Endothelial cell of umbilical vein (primary cell): ENCODE measurements at regions not wholly inside any gene's neighbourhood (a gene's known extent, or its start where the extent isn't known, plus 50 kb on each side); places are given as distances from the start of the nearest gene placed in this dataset.

ENCODE experiments used
- BruUV-seq: library from RNA; stranded (reverse); fragments of 400-500 nt; replicated peaks from 2 replicates; lab custom pipeline; 2021; lab: Mats Ljungman, UMichigan
- CTCF ChIA-PET: fragments of 300-600, 350-600 bp; sonication (Branson Sonifier 250); formaldehyde crosslinking; loops from one replicate; lab custom pipeline; 2021; ENCODE audit warnings: antibody characterized with exemption, inconsistent platforms; lab: Charles Lee
- POLR2A ChIA-PET: fragments of 300-600, 350-600 bp; sonication (Branson Sonifier 250); formaldehyde crosslinking; loops from one replicate; lab custom pipeline; 2021; ENCODE audit warnings: antibody characterized with exemption, inconsistent platforms; lab: Charles Lee
- DNase-seq: peaks from one replicate; pipeline ENCODE4 v3.0.0-alpha.2; 2011; ENCODE audit warnings: low read depth, low spot score
- FAIRE-seq: peaks from 2 replicates; lab custom pipeline; 2011; peaks lifted over from hg19 to GRCh38; lab: Jason Lieb, UNC
- H2AFZ ChIP-seq: 2 replicates; pipeline ENCODE4 v1.6.0; 2012; ENCODE audit warnings: low read depth, low read length, control low read depth, inconsistent platforms
- H3K27ac ChIP-seq: 2 replicates; pipeline ENCODE4 v1.5.1; 2011; ENCODE audit warnings: low read depth, mild to moderate bottlenecking, control low read depth, low read length, moderate library complexity; ENCODE audit not compliant: insufficient read depth
- H3K27me3 ChIP-seq, 2 experiments: 2 replicates each; pipeline versions ENCODE4 v1.6.0 to v1.6.1; 2011; ENCODE audit warnings: low read length in 2 of 2, mixed read lengths in 1 of 2; ENCODE audit not compliant: control insufficient read depth in 2 of 2, insufficient read depth in 2 of 2
- H3K36me3 ChIP-seq, 2 experiments: 2 replicates in 1 of 2; 3 replicates in 1 of 2; pipeline ENCODE4 v1.5.1; 2011; ENCODE audit warnings: low read length in 2 of 2, mild to moderate bottlenecking in 1 of 2, moderate library complexity in 1 of 2; ENCODE audit not compliant: control insufficient read depth in 2 of 2, insufficient read depth in 2 of 2; ENCODE audit errors: extremely low read depth in 1 of 2
- H3K4me1 ChIP-seq: 3 replicates; pipeline ENCODE4 v1.5.1; 2011; ENCODE audit warnings: mild to moderate bottlenecking, low read length; ENCODE audit not compliant: control insufficient read depth, insufficient read depth; ENCODE audit errors: extremely low read depth
- H3K4me2 ChIP-seq: 2 replicates; pipeline ENCODE4 v1.6.1; 2011; ENCODE audit warnings: low read length, control low read depth, mixed read lengths; ENCODE audit not compliant: insufficient read depth
- H3K4me3 ChIP-seq, 3 experiments: fragments of 200-600 bp in 1 of 3; sonication (generic), shearing (Covaris generic) in 1 of 3; replicated peaks in 1 of 3; 2 replicates each; pipeline ENCODE4 v1.5.1; 2011 to 2016; ENCODE audit warnings: control low read depth in 3 of 3, low read length in 3 of 3, mild to moderate bottlenecking in 2 of 3, inconsistent platforms in 1 of 3, low read depth in 1 of 3, moderate library complexity in 1 of 3; ENCODE audit not compliant: insufficient read depth in 1 of 3
- H3K79me2 ChIP-seq: 2 replicates; pipeline ENCODE4 v1.6.0; 2012; ENCODE audit warnings: low read length, inconsistent platforms; ENCODE audit not compliant: control insufficient read depth, insufficient read depth
- H3K9ac ChIP-seq: replicated peaks from 2 replicates; pipeline ENCODE3; 2011; ENCODE audit warnings: low read length, control low read depth; ENCODE audit not compliant: insufficient read depth; ENCODE audit errors: extremely low read depth
- H3K9me1 ChIP-seq: replicated peaks from 3 replicates; pipeline ENCODE4 v1.6.0; 2011; ENCODE audit warnings: mild to moderate bottlenecking, low read length; ENCODE audit not compliant: control insufficient read depth, insufficient read depth; ENCODE audit errors: extremely low read depth
- H3K9me3 ChIP-seq: replicated peaks from 2 replicates; pipeline ENCODE4 v1.5.1; 2012; ENCODE audit warnings: low read length, inconsistent platforms; ENCODE audit not compliant: control insufficient read depth, insufficient read depth
- H4K20me1 ChIP-seq: replicated peaks from 2 replicates; pipeline ENCODE3; 2011; ENCODE audit warnings: mild to moderate bottlenecking, low read length; ENCODE audit not compliant: control insufficient read depth, insufficient read depth; ENCODE audit errors: extremely low read depth
- EZH2 ChIP-seq: IDR thresholded peaks from 2 replicates; pipeline ENCODE4 v1.6.1; 2012; ENCODE audit warnings: borderline replicate concordance, low read depth, mild to moderate bottlenecking, moderate library complexity, low read length, inconsistent platforms; ENCODE audit not compliant: severe bottlenecking
- GATA2 ChIP-seq: IDR thresholded peaks from 2 replicates; pipeline ENCODE4 v1.7.0; 2011; ENCODE audit warnings: low read depth, mild to moderate bottlenecking, moderate library complexity, mixed read lengths, low read length; ENCODE audit not compliant: insufficient read length, insufficient read depth
- MYC ChIP-seq: IDR thresholded peaks from one replicate; pipeline ENCODE4 v1.6.1; 2011; ENCODE audit warnings: mild to moderate bottlenecking, low read depth, low read length
- POLR2A ChIP-seq: IDR thresholded peaks from 2 replicates; pipeline ENCODE4 v1.6.1; 2012; ENCODE audit warnings: low read depth, mild to moderate bottlenecking, control low read depth, low read length
- POLR2AphosphoS5 ChIP-seq: IDR thresholded peaks from 2 replicates; pipeline ENCODE4 v1.6.1; 2012; ENCODE audit warnings: low read depth, mild to moderate bottlenecking, control low read depth, low read length, moderate library complexity; ENCODE audit not compliant: insufficient read depth
- dilution Hi-C: fragments of 300-500 bp; cut with MboI; formaldehyde crosslinking; loops from one replicate; pipeline ENCODE4 v1.15.0; 2019; ENCODE audit warnings: low sequenced_read_pairs; ENCODE audit not compliant: extremely low pct_ligation_motif_present
- intact Hi-C: fragments of 100-400 bp; cut with micrococcal nuclease; formaldehyde crosslinking; loops from one replicate; pipeline ENCODE4 v1.10.0; 2022
- TF ChIP-seq, protein P1 (sequence below), 2 donors: IDR thresholded peaks; 1 replicate in 1 of 2; 2 replicates in 1 of 2; pipeline ENCODE4 v1.5.1; 2011; ENCODE audit warnings: low read length in 2 of 2, mild to moderate bottlenecking in 2 of 2, moderate library complexity in 2 of 2, control low read depth in 1 of 2, inconsistent platforms in 1 of 2, low read depth in 1 of 2; ENCODE audit not compliant: insufficient read depth in 1 of 2; ENCODE audit errors: extremely low read depth in 1 of 2
- TF ChIP-seq, protein P2 (sequence below): IDR thresholded peaks from 2 replicates; pipeline ENCODE4 v1.6.1; 2011; ENCODE audit not compliant: insufficient read depth, insufficient read length

DNA sequence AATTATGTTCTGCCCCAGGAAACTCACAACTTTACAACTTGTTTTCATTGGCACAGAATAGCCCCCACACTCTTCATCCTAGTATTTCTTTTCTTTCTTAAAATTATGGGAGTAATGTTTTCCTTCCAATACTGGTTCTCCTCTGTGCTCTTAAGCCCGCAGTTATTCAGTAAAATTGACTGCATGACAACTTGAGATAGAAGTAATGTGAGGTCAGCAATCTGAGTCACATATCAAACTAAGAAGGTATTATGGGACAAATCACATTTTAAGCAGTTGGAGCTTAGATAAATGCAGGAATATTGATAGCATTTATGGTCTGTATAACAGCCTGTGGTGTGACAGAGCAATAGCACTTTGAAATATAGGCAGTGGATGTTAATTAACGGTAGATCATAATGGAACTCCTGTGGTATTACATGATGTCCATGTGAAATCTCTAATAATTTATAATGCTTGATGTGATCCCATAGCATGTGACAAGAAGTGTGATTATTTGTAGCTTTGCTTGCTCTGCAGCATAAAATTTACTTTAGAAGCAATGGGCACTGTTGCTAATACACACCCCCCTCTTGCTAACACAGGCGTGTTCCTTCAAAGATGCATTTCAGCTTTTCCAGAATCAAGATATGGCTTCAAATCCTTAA lies 351.4 kb upstream of the CDH20 start:
- POLR2A ChIA-PET: no interaction called here
- Histone ChIP-seq H3K9me3 (no peaks in the 10 kb centered on the region), H3K9ac (peak overlapping the region; percentile 27), H3K79me2 (no peaks in the 10 kb centered on the region), H2AFZ (peak overlapping the region; percentile 55), H4K20me1 (no peaks in the 10 kb centered on the region), H3K9me1 (no peaks in the 10 kb centered on the region), H3K27ac (peak overlapping the region; percentile 51), H3K36me3 (no peaks in the 10 kb centered on the region), H3K4me2 (peak overlapping the region; percentile 66), H3K4me3 (no peak overlapping the region), H3K4me1 (peaks cover 45% of the 10 kb centered on the region), H3K27me3 (no peaks in the 10 kb centered on the region)
- CTCF ChIA-PET: interaction anchor here (0.8 to 2.5 kb wide), 4 partner anchors 17 to 173 kb away, joined by 3 to 7 read pairs (median 4); no protein-coding TSS in a partner anchor
- BruUV-seq: no TSS peak
- TF ChIP-seq POLR2A: no peak
- TF ChIP-seq, protein P1, sequence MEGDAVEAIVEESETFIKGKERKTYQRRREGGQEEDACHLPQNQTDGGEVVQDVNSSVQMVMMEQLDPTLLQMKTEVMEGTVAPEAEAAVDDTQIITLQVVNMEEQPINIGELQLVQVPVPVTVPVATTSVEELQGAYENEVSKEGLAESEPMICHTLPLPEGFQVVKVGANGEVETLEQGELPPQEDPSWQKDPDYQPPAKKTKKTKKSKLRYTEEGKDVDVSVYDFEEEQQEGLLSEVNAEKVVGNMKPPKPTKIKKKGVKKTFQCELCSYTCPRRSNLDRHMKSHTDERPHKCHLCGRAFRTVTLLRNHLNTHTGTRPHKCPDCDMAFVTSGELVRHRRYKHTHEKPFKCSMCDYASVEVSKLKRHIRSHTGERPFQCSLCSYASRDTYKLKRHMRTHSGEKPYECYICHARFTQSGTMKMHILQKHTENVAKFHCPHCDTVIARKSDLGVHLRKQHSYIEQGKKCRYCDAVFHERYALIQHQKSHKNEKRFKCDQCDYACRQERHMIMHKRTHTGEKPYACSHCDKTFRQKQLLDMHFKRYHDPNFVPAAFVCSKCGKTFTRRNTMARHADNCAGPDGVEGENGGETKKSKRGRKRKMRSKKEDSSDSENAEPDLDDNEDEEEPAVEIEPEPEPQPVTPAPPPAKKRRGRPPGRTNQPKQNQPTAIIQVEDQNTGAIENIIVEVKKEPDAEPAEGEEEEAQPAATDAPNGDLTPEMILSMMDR (IDR thresholded peaks at IDR 0.05; ENCODE audit: extremely low read depth in 1 of 2, insufficient read depth in 1 of 2, low read depth in 1 of 2, low read length in 2 of 2): no peak
- TF ChIP-seq, protein P2, sequence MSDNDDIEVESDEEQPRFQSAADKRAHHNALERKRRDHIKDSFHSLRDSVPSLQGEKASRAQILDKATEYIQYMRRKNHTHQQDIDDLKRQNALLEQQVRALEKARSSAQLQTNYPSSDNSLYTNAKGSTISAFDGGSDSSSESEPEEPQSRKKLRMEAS: no peak
- no peak for TF ChIP-seq POLR2AphosphoS5
- DNase-seq: peak; percentile 47
- FAIRE-seq: no peak
- dilution Hi-C loops (no loop called here), intact Hi-C loops (loop anchor here (5.0 kb wide), 2 partner anchors 175 to 625 kb away; no protein-coding TSS in a partner anchor)

DNA sequence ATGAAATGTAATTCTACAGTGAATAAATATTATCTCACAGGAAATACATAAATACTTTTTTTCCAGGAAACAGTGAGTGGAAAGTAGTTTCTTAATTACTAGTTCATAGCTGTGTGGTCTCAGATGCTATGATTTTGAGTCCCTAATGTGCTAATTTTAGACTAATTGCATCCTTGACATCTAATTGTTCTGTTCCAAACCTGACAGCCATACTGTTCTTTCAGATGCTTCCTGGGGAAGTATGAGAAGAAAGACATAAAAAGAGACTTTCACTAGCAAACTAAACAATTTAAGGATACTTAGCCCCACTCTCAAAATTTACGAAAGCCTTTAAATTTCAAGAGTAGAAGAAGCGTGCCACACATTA lies 350.9 kb upstream of the CDH20 start:
- TF ChIP-seq MYC: no peak
- TF ChIP-seq GATA2: no peak
- TF ChIP-seq EZH2: no peak
- TF ChIP-seq, protein P1 (IDR thresholded peaks at IDR 0.05; ENCODE audit: extremely low read depth in 1 of 2, insufficient read depth in 1 of 2, low read depth in 1 of 2, low read length in 2 of 2): no peak
- H3K4me1 ChIP-seq: peaks cover 45% of the 10 kb centered on the region
- no peaks in the 10 kb centered on the region for H3K9me3 ChIP-seq
- DNase-seq (peak; percentile 69), FAIRE-seq (no peak)
- peak overlapping the region; percentile 45 for H2AFZ ChIP-seq
- H3K36me3 ChIP-seq: no peaks in the 10 kb centered on the region
- H4K20me1 ChIP-seq: no peaks in the 10 kb centered on the region
- no peaks in the 10 kb centered on the region for H3K9me1 ChIP-seq
- peak overlapping the region; percentile 51 for H3K27ac ChIP-seq
- POLR2A ChIA-PET: no interaction called here
- CTCF ChIA-PET: interaction anchor here (0.8 to 2.5 kb wide), 4 partner anchors 17 to 174 kb away, joined by 3 to 7 read pairs (median 4); no protein-coding TSS in a partner anchor
- no peaks in the 10 kb centered on the region for H3K79me2 ChIP-seq
- H3K27me3 ChIP-seq: no peaks in the 10 kb centered on the region
- H3K4me3 ChIP-seq: no peak overlapping the region
- peak overlapping the region; percentile 66 for H3K4me2 ChIP-seq
- no TSS peak for BruUV-seq
- dilution Hi-C loops: no loop called here
- intact Hi-C loops: loop anchor here (5.0 kb wide), 2 partner anchors 175 to 625 kb away; no protein-coding TSS in a partner anchor
- H3K9ac ChIP-seq: peak overlapping the region; percentile 27
